KMS-11 (cell line): ENCODE measurements at regions not wholly inside any gene's neighbourhood (a gene's known extent, or its start where the extent isn't known, plus 50 kb on each side); places are given as distances from the start of the nearest gene placed in this dataset.

Experiments
- H2AFZ ChIP-seq: fragments of 200-600 bp; sonication (generic); 2 replicates; pipeline ENCODE4 v1.6.1; 2016; ENCODE audit warnings: antibody characterized with exemption, mixed run types, low read depth
- H3K27ac ChIP-seq: fragments of 200-600 bp; sonication (generic); 2 replicates; pipeline ENCODE4 v1.6.1; 2016; ENCODE audit warnings: mild to moderate bottlenecking, mixed run types
- H3K27me3 ChIP-seq: fragments of 200-600 bp; sonication (generic); 2 replicates; pipeline ENCODE4 v1.6.1; 2017; ENCODE audit warnings: mild to moderate bottlenecking, low read depth, mixed run types, moderate library complexity; ENCODE audit not compliant: insufficient read depth
- H3K36me3 ChIP-seq: fragments of 200-600 bp; sonication (generic); 2 replicates; pipeline ENCODE4 v1.6.1; 2017; ENCODE audit warnings: mild to moderate bottlenecking, mixed run types; ENCODE audit not compliant: insufficient read depth
- H3K4me1 ChIP-seq: fragments of 200-600 bp; sonication (generic); 2 replicates; pipeline ENCODE4 v1.6.1; 2016; ENCODE audit warnings: mild to moderate bottlenecking, low read depth, mixed run types; ENCODE audit not compliant: poor library complexity, severe bottlenecking
- H3K4me2 ChIP-seq: fragments of 200-600 bp; sonication (generic); 2 replicates; pipeline ENCODE4 v1.7.0; 2016; ENCODE audit warnings: mild to moderate bottlenecking, mixed run types
- H3K4me3 ChIP-seq: fragments of 200-600 bp; sonication (generic); IDR thresholded peaks from 2 replicates; pipeline ENCODE4 v1.6.1; 2017; ENCODE audit warnings: low read depth, low read length, mixed read lengths; ENCODE audit not compliant: insufficient read depth
- H3K79me2 ChIP-seq: fragments of 200-600 bp; sonication (generic); 2 replicates; pipeline ENCODE4 v1.6.1; 2016; ENCODE audit warnings: low read depth, mixed run types; ENCODE audit not compliant: insufficient read depth
- H3K9ac ChIP-seq: fragments of 200-600 bp; sonication (generic); 2 replicates; pipeline ENCODE4 v1.6.1; 2016; ENCODE audit warnings: mild to moderate bottlenecking, mixed run types
- H4K20me1 ChIP-seq: fragments of 200-600 bp; sonication (generic); 2 replicates; pipeline ENCODE4 v1.6.1; 2016; ENCODE audit warnings: mild to moderate bottlenecking, mixed run types; ENCODE audit not compliant: insufficient read depth
- TF ChIP-seq, protein P1 (sequence below): fragments of 200-600 bp; sonication (generic); conservative IDR thresholded peaks from 2 replicates; pipeline ENCODE4 v1.6.1; 2017; ENCODE audit warnings: low read depth, mild to moderate bottlenecking, antibody characterized with exemption, low read length, moderate library complexity, mixed read lengths

DNA sequence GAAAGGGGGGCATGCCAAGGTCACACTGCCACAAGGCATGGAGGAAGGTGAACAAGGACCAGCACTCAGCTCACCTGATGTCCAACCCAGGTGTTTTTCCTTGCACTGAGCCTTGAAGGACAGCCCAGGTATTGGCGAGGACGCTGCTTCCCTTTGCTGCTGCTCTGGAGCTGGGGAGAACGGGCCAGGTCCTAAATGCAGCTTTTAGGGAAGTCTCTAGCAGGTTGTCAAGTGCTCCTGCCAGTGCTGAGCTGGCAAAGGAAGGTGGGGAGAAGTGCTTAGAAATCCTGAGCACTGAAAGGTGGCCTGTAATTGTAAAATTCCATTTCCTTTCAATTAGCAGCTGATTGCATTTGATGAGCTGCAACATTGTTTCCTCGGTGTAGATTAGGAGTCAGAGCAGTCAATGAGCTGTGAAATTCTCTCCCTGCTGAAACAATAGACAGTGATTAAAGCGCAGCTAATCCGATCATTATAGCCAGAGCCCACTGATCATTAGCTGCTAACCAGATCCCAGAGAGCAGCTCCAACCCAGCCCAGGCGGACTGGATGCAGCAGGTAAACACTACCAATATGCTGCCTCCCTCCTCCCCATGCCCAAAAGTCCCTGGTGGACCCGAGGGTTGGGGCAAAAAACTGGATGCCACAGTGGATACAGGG, 507.6 kb downstream of the INSC start:
- H3K4me1 ChIP-seq = no peaks in the 10 kb centered on the region
- H3K27ac ChIP-seq = no peak overlapping the region
- no peaks in the 10 kb centered on the region for H3K79me2 ChIP-seq
- no peak overlapping the region for H2AFZ ChIP-seq
- H4K20me1 ChIP-seq = no peaks in the 10 kb centered on the region
- no peak overlapping the region for H3K4me3 ChIP-seq
- H3K36me3 ChIP-seq = no peaks in the 10 kb centered on the region
- no peak overlapping the region for H3K9ac ChIP-seq
- H3K27me3 ChIP-seq = no peaks in the 10 kb centered on the region
- H3K4me2 ChIP-seq = no peak overlapping the region
- TF ChIP-seq, protein P1, sequence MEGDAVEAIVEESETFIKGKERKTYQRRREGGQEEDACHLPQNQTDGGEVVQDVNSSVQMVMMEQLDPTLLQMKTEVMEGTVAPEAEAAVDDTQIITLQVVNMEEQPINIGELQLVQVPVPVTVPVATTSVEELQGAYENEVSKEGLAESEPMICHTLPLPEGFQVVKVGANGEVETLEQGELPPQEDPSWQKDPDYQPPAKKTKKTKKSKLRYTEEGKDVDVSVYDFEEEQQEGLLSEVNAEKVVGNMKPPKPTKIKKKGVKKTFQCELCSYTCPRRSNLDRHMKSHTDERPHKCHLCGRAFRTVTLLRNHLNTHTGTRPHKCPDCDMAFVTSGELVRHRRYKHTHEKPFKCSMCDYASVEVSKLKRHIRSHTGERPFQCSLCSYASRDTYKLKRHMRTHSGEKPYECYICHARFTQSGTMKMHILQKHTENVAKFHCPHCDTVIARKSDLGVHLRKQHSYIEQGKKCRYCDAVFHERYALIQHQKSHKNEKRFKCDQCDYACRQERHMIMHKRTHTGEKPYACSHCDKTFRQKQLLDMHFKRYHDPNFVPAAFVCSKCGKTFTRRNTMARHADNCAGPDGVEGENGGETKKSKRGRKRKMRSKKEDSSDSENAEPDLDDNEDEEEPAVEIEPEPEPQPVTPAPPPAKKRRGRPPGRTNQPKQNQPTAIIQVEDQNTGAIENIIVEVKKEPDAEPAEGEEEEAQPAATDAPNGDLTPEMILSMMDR = no peak

DNA sequence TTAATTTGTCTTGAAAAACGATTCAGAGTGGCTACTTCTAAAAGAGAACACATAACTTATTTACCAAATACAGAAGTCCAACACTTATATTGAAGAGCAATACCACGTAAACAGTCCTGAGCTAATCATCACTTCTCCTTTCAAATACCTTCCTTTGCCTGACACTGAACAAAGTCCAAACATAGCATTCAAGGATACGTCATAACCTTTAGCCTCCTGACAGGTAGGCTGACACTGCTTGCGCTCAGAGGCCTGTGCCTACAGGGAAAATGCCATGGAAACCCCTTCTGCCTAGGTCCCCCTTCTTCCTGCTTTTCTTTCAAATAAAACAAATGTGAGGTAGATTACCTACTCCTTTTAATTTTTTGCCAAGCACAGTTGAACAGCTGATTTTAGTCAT, 510.0 kb downstream of the INSC start:
- no peak overlapping the region for H3K4me2 ChIP-seq
- H3K4me1 ChIP-seq = no peaks in the 10 kb centered on the region
- H3K36me3 ChIP-seq = no peaks in the 10 kb centered on the region
- no peaks in the 10 kb centered on the region for H4K20me1 ChIP-seq
- TF ChIP-seq, protein P1 = no peak
- H3K27ac ChIP-seq = no peak overlapping the region
- H3K4me3 ChIP-seq = no peak overlapping the region
- H3K9ac ChIP-seq = no peak overlapping the region
- H3K27me3 ChIP-seq = no peaks in the 10 kb centered on the region
- no peaks in the 10 kb centered on the region for H3K79me2 ChIP-seq
- H2AFZ ChIP-seq = no peak overlapping the region

DNA sequence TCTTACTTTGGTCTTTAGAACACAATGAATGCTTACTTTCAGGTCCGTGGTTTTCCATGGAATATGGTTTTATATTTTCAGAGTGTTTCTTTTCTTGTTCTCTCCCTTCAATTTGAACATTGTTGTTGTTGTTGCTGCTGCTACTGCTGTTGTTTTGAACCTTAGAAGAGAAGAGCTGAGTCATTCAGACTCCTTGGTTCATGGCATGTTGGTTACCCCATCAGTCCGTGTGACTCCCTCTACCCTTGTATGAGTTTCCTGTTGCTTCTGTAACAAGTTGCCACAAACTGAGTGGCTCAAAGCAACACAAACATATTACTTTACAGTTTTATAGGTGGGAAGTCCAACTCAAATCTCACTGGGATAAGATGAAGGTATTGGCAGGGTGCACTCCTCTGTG, 511.0 kb downstream of the INSC start:
- H3K9ac ChIP-seq = no peak overlapping the region
- no peaks in the 10 kb centered on the region for H4K20me1 ChIP-seq
- TF ChIP-seq, protein P1 = no peak

DNA sequence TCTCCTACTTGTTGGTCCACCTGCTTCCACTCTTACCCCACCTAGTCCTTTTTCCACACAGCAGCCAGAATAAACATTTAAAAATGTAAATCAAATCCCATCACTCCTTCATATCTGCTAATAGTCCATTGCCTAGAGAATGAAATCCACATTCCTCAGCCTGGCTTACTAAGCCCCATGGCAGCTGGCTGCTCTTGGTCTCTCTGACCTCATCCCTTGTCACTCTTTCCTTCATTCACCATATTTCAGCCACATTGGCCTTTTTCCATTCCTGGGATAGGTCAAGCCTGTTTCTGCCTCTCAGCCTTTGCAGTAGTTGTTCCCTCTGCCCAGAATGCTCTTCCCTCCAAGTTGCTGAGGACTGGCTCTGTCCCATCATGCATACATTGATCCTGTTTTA, 512.8 kb downstream of the INSC start:
- TF ChIP-seq, protein P1 = no peak
- Histone ChIP-seq H2AFZ (no peak overlapping the region), H3K27me3 (no peaks in the 10 kb centered on the region), H3K4me2 (no peak overlapping the region), H3K79me2 (no peaks in the 10 kb centered on the region), H4K20me1 (no peaks in the 10 kb centered on the region), H3K4me1 (no peaks in the 10 kb centered on the region), H3K27ac (no peak overlapping the region), H3K36me3 (no peaks in the 10 kb centered on the region), H3K9ac (no peak overlapping the region), H3K4me3 (no peak overlapping the region)

More for the DNA sequence above, 511.0 kb downstream of the INSC start:
- Histone ChIP-seq H3K27ac (no peak overlapping the region), H3K4me2 (no peak overlapping the region), H3K27me3 (no peaks in the 10 kb centered on the region), H3K79me2 (no peaks in the 10 kb centered on the region), H3K4me1 (no peaks in the 10 kb centered on the region), H2AFZ (no peak overlapping the region), H3K36me3 (no peaks in the 10 kb centered on the region), H3K4me3 (no peak overlapping the region)
